ENCODE measurements at regions not wholly inside any gene's neighbourhood (a gene's known extent, or its start where the extent isn't known, plus 50 kb on each side); places are given as distances from the start of the nearest gene placed in this dataset.
A peak's percentile ranks its signal among the peaks of the same experiment; 100 is the strongest.

- no peak for DNase-seq (ENCODE audit: low read depth)
Measured at GRCh38 chr10:1952126-1953095, 215.1 kb upstream of the ADARB2 start.

GRCh38 chr10:1950803-1951495 lies 213.6 kb upstream of the ADARB2 start:
- no peak for DNase-seq (ENCODE audit: low read depth)

GRCh38 chr10:1947464-1948003 lies 210.2 kb upstream of the ADARB2 start:
- no peak for DNase-seq (ENCODE audit: low read depth)

GRCh38 chr10:1944487-1944886 lies 207.2 kb upstream of the ADARB2 start:
- no peak for DNase-seq (ENCODE audit: low read depth)

GRCh38 chr10:1942478-1942877 lies 205.2 kb upstream of the ADARB2 start:
- no peak for DNase-seq (ENCODE audit: low read depth)

GRCh38 chr10:1939016-1939415 lies 201.7 kb upstream of the ADARB2 start:
- peak; percentile 44 for DNase-seq (ENCODE audit: low read depth)

- peak; percentile 31 for DNase-seq (ENCODE audit: low read depth)
Measured at GRCh38 chr10:1938317-1938716, 201.0 kb upstream of the ADARB2 start.

GRCh38 chr10:1935912-1936311 lies 198.6 kb upstream of the ADARB2 start:
- DNase-seq (ENCODE audit: low read depth) = no peak

- DNase-seq (ENCODE audit: low read depth) = no peak
Measured at GRCh38 chr10:1933215-1933614, 195.9 kb upstream of the ADARB2 start.

- DNase-seq (ENCODE audit: low read depth) = no peak
Measured at GRCh38 chr10:1932692-1933094, 195.4 kb upstream of the ADARB2 start.

GRCh38 chr10:1928606-1929005 lies 191.3 kb upstream of the ADARB2 start:
- no peak for DNase-seq (ENCODE audit: low read depth)

GRCh38 chr10:1923998-1924397 lies 186.7 kb upstream of the ADARB2 start:
- no peak for DNase-seq (ENCODE audit: low read depth)

GRCh38 chr10:1923586-1923985 lies 186.3 kb upstream of the ADARB2 start:
- DNase-seq (ENCODE audit: low read depth) = no peak

GRCh38 chr10:1920941-1921340 lies 183.6 kb upstream of the ADARB2 start:
- no peak for DNase-seq (ENCODE audit: low read depth)

GRCh38 chr10:1920127-1920526 lies 182.8 kb upstream of the ADARB2 start:
- DNase-seq (ENCODE audit: low read depth) = no peak

GRCh38 chr10:1911771-1912170 lies 174.4 kb upstream of the ADARB2 start:
- no peak for DNase-seq (ENCODE audit: low read depth)

- DNase-seq (ENCODE audit: low read depth) = no peak
Measured at GRCh38 chr10:1903982-1904381, 166.7 kb upstream of the ADARB2 start.

GRCh38 chr10:1896153-1896552 lies 158.8 kb upstream of the ADARB2 start:
- no peak for DNase-seq (ENCODE audit: low read depth)

GRCh38 chr10:1895691-1896090 lies 158.4 kb upstream of the ADARB2 start:
- no peak for DNase-seq (ENCODE audit: low read depth)

- DNase-seq (ENCODE audit: low read depth) = no peak
Measured at GRCh38 chr10:1894912-1895311, 157.6 kb upstream of the ADARB2 start.

GRCh38 chr10:1893941-1894340 lies 156.6 kb upstream of the ADARB2 start:
- no peak for DNase-seq (ENCODE audit: low read depth)

GRCh38 chr10:1886039-1886438 lies 148.7 kb upstream of the ADARB2 start:
- no peak for DNase-seq (ENCODE audit: low read depth)

- no peak for DNase-seq (ENCODE audit: low read depth)
Measured at GRCh38 chr10:1882728-1883127, 145.4 kb upstream of the ADARB2 start.
